CD14-positive monocyte (primary cell): ENCODE measurements at regions not wholly inside any gene's neighbourhood (a gene's known extent, or its start where the extent isn't known, plus 50 kb on each side); places are given as distances from the start of the nearest gene placed in this dataset.

ENCODE experiments used
- DNase-seq, 3 donors: peaks; one replicate each; pipeline ENCODE4 v3.0.0-alpha.2; 2011 to 2022
- H2AFZ ChIP-seq: 2 replicates; pipeline ENCODE4 v1.6.0; 2012; ENCODE audit warnings: mild to moderate bottlenecking, low read depth, low read length, inconsistent platforms; ENCODE audit not compliant: insufficient read depth, poor library complexity, severe bottlenecking
- H3K27ac ChIP-seq, 2 donors: 1 replicate in 1 of 2; 2 replicates in 1 of 2; pipeline ENCODE4 v1.5.1; 2012 to 2013; ENCODE audit warnings: low read length in 2 of 2, control low read depth in 1 of 2, inconsistent platforms in 1 of 2, low read depth in 1 of 2, mild to moderate bottlenecking in 1 of 2
- H3K27me3 ChIP-seq, 2 donors: one replicate each; pipeline versions ENCODE4 v1.6.0 to v1.6.1; 2011 to 2013; ENCODE audit warnings: low read length in 2 of 2; ENCODE audit not compliant: control insufficient read depth in 2 of 2, insufficient read depth in 2 of 2
- H3K36me3 ChIP-seq, 2 donors: replicated peaks in 1 of 2; 1 replicate in 1 of 2; 2 replicates in 1 of 2; pipeline versions ENCODE4 v1.5.1 to v1.6.1; 2012 to 2013; ENCODE audit warnings: low read length in 2 of 2, control low read depth in 1 of 2, inconsistent platforms in 1 of 2, mild to moderate bottlenecking in 1 of 2; ENCODE audit not compliant: insufficient read depth in 2 of 2, control insufficient read depth in 1 of 2
- H3K4me1 ChIP-seq, 2 donors: 1 replicate in 1 of 2; 2 replicates in 1 of 2; pipeline versions ENCODE4 v1.5.1 to v1.6.1; 2012 to 2013; ENCODE audit warnings: low read length in 2 of 2, control low read depth in 1 of 2, inconsistent platforms in 1 of 2, mild to moderate bottlenecking in 1 of 2, moderate library complexity in 1 of 2; ENCODE audit not compliant: insufficient read depth in 2 of 2, control insufficient read depth in 1 of 2
- H3K4me2 ChIP-seq: replicated peaks from 2 replicates; pipeline ENCODE3; 2012; ENCODE audit warnings: low read length, moderate library complexity, mild to moderate bottlenecking; ENCODE audit not compliant: poor library complexity, severe bottlenecking; ENCODE audit errors: extremely low read depth
- H3K4me3 ChIP-seq, 3 experiments: fragments of 200-600 bp in 1 of 3; sonication (generic) in 1 of 3; replicated peaks in 1 of 3; 1 replicate in 2 of 3; 2 replicates in 1 of 3; pipeline ENCODE4 v1.5.1; 2011 to 2013; ENCODE audit warnings: low read length in 3 of 3, mild to moderate bottlenecking in 3 of 3, control low read depth in 2 of 3, low read depth in 2 of 3, inconsistent platforms in 1 of 3, moderate library complexity in 1 of 3
- H3K79me2 ChIP-seq: 2 replicates; pipeline ENCODE4 v1.6.0; 2012; ENCODE audit warnings: mild to moderate bottlenecking, control low read depth, inconsistent platforms, low read length, moderate library complexity; ENCODE audit not compliant: insufficient read depth
- H3K9ac ChIP-seq: 2 replicates; pipeline ENCODE4 v1.6.0; 2017; ENCODE audit warnings: low read length, mild to moderate bottlenecking; ENCODE audit not compliant: insufficient read depth, poor library complexity, severe bottlenecking
- H3K9me3 ChIP-seq, 2 donors: replicated peaks in 1 of 2; 1 replicate in 1 of 2; 2 replicates in 1 of 2; pipeline versions ENCODE4 v1.5.1 to v1.6.1; 2012 to 2013; ENCODE audit warnings: low read length in 2 of 2, control low read depth in 1 of 2; ENCODE audit not compliant: control insufficient read depth in 1 of 2, insufficient read depth in 1 of 2
- H4K20me1 ChIP-seq: 2 replicates; pipeline ENCODE4 v1.6.0; 2012; ENCODE audit warnings: mild to moderate bottlenecking, low read length, control low read depth, moderate library complexity; ENCODE audit not compliant: insufficient read depth
- H3K27ac Mint-ChIP-seq, 7 donors: one replicate each; pipeline ENCODE4 v1.8.0; 2020; ENCODE audit warnings: mild to moderate bottlenecking in 7 of 7, mixed read lengths in 7 of 7, moderate library complexity in 6 of 7, inconsistent platforms in 2 of 7
- H3K27me3 Mint-ChIP-seq, 3 donors: one replicate each; pipeline ENCODE4 v1.8.0; 2021 to 2022; ENCODE audit warnings: low read depth in 3 of 3, mild to moderate bottlenecking in 3 of 3, mixed read lengths in 3 of 3, moderate library complexity in 3 of 3, inconsistent platforms in 1 of 3
- H3K36me3 Mint-ChIP-seq, 2 donors: one replicate each; pipeline ENCODE4 v1.8.0; 2020; ENCODE audit warnings: mixed read lengths in 2 of 2, inconsistent platforms in 1 of 2, mild to moderate bottlenecking in 1 of 2
- H3K4me1 Mint-ChIP-seq: one replicate; pipeline ENCODE4 v1.8.0; 2020; ENCODE audit warnings: mild to moderate bottlenecking, mixed read lengths
- H3K4me3 Mint-ChIP-seq, 2 donors: one replicate each; pipeline ENCODE4 v1.8.0; 2020; ENCODE audit warnings: mild to moderate bottlenecking in 2 of 2, mixed read lengths in 2 of 2, moderate library complexity in 1 of 2
- H3K9me3 Mint-ChIP-seq, 7 donors: one replicate each; pipeline ENCODE4 v1.8.0; 2020 to 2022; ENCODE audit warnings: mixed read lengths in 7 of 7, mild to moderate bottlenecking in 6 of 7, moderate library complexity in 6 of 7, inconsistent platforms in 2 of 7
- CTCF ChIP-seq: fragments of 200-600 bp; IDR thresholded peaks from one replicate; pipeline ENCODE4 v1.8.0; 2022; ENCODE audit warnings: antibody characterized with exemption, mild to moderate bottlenecking
- WGBS: methylation state at CpG from one replicate; pipeline ENCODE4 v1.1.5; 2013; ENCODE audit warnings: missing lambda C conversion rate; ENCODE audit not compliant: insufficient coverage; 5-methylcytosine and 5-hydroxymethylcytosine counted together
- intact Hi-C, 2 donors: fragments of 100-400 bp; cut with micrococcal nuclease; formaldehyde crosslinking; loops; one replicate each; pipeline versions ENCODE4 v1.15.0 to v1.15.1; 2023

- Mint-ChIP-seq H3K36me3 (no peaks in the 10 kb centered on the region), H3K27ac (no peak overlapping the region), H3K4me3 (no peak overlapping the region), H3K4me1 (no peaks in the 10 kb centered on the region), H3K27me3 (no peaks in the 10 kb centered on the region), H3K9me3 (peaks cover 0 to 1% (median 0%) of the 10 kb centered on the region in 7 donors)
- Histone ChIP-seq H3K36me3 (no peaks in the 10 kb centered on the region), H3K4me3 (no peak overlapping the region), H3K4me2 (no peak overlapping the region), H3K4me1 (no peaks in the 10 kb centered on the region), H3K27ac (no peak overlapping the region), H3K9ac (no peak overlapping the region), H3K27me3 (no peaks in the 10 kb centered on the region), H3K9me3 (no peaks in the 10 kb centered on the region), H2AFZ (no peak overlapping the region), H3K79me2 (no peaks in the 10 kb centered on the region), H4K20me1 (no peaks in the 10 kb centered on the region)
- WGBS, result no CpG with 5 or more reads among the region's 2 CpGs
- no peak for DNase-seq
- intact Hi-C loops, result no loop called here
- TF ChIP-seq CTCF, result no peak
Observed at GRCh38 chr1:199313444-199313843, 674.6 kb downstream of the PTPRC start.

DNA sequence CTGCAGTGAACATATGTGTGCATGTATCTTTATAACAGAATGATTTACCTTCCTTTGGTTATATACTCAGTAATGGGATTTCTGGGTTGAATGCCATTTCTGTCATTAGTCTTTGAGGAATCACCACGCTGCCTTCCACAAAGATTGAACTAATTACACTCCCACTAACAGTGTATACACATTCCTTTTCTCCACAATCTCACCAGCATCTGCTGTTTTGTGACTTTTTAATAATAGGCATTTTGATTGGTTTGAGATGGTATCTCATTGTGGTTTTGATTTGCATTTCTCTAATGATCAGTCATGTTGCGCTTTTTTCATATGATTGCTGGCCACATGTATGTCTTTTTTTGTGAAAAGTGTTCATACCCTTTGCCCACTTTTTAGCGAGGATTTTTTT, 680.5 kb downstream of the PTPRC start:
- H3K9me3 Mint-ChIP-seq, result peaks cover 0 to 1% (median 0%) of the 10 kb centered on the region in 7 donors
- no peak overlapping the region for H3K27ac ChIP-seq
- no peak overlapping the region for H3K4me2 ChIP-seq
- no peak for DNase-seq
- H4K20me1 ChIP-seq, result no peaks in the 10 kb centered on the region
- H2AFZ ChIP-seq, result no peak overlapping the region
- H3K27ac Mint-ChIP-seq, result no peak overlapping the region
- no peak for TF ChIP-seq CTCF
- H3K79me2 ChIP-seq, result no peaks in the 10 kb centered on the region
- H3K9me3 ChIP-seq, result no peaks in the 10 kb centered on the region
- H3K36me3 ChIP-seq, result no peaks in the 10 kb centered on the region
- no peaks in the 10 kb centered on the region for H3K4me1 ChIP-seq
- 100% methylated on average over 2 of the region's 3 CpGs for WGBS
- H3K4me1 Mint-ChIP-seq, result no peaks in the 10 kb centered on the region
- no peak overlapping the region for H3K9ac ChIP-seq
- no peak overlapping the region for H3K4me3 Mint-ChIP-seq
- H3K27me3 Mint-ChIP-seq, result no peaks in the 10 kb centered on the region
- H3K4me3 ChIP-seq, result no peak overlapping the region
- H3K36me3 Mint-ChIP-seq, result no peaks in the 10 kb centered on the region
- intact Hi-C loops, result no loop called here
- H3K27me3 ChIP-seq, result no peaks in the 10 kb centered on the region
